Right kidney (tissue), 1 donor: ENCODE measurements at regions not wholly inside any gene's neighbourhood (a gene's known extent, or its start where the extent isn't known, plus 50 kb on each side); places are given as distances from the start of the nearest gene placed in this dataset.

ENCODE experiments used
- DNase-seq: peaks from one replicate; pipeline ENCODE4 v3.0.0-alpha.2; 2016

- no peak for DNase-seq
These were observed 59.1 kb upstream of the ALDH1A1 start for GRCh38 chr9:73011956-73012355.

GRCh38 chr9:73011181-73011750, 58.4 kb upstream of the ALDH1A1 start:
- DNase-seq = no peak

DNA sequence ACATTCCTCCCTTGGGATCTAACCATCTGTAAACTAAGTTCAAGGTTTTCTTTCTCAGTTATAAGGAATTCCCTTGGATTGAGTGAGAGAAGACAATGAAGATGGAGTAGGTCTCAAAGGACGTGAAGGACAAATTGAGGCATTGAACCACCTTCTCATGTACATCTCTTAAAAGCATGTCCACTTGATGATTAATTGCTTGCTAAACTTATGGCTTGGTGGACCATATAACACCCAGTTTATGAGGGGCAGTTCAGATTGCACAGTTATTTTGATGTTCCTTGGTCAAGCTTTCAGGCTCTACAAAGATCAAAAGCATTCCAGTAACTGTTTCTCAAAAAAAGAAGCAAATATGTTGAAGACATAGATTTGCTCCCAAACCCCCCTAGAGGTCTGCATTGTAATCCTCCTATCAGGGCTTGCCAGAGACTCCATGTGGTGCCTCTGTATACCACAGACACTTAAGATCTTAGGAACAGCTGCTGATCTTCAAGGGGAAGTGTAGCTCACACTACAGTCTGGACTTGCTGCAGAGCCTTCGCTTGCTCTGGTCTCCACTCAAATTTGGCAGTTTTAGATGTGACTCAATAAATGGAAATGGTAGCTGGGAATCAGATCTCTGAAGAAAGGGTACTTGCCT, 56.9 kb upstream of the ALDH1A1 start:
- DNase-seq = no peak

- no peak for DNase-seq
These were observed 55.3 kb upstream of the ALDH1A1 start for GRCh38 chr9:73007966-73008672.

DNA sequence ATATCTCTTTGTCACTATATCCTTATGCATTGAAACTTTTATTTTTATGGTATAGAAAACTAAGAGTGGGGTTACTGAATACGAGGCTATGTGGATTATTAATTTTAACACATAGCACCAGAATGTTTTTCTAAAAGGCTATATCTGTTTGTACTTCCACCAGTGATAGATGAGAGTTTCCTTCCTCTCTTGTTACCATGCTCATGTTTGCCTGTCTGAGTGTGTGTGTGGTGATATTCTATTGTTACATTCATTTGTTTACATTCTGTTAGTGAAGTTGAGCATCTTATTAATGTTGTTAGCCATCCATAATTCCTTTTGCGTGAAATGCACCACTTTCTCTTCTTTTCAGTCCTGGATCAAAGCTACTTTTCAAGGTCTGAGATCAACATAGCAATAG, 54.1 kb upstream of the ALDH1A1 start:
- DNase-seq = no peak
